ENCODE measurements at regions not wholly inside any gene's neighbourhood (a gene's known extent, or its start where the extent isn't known, plus 50 kb on each side); places are given as distances from the start of the nearest gene placed in this dataset.

DNA sequence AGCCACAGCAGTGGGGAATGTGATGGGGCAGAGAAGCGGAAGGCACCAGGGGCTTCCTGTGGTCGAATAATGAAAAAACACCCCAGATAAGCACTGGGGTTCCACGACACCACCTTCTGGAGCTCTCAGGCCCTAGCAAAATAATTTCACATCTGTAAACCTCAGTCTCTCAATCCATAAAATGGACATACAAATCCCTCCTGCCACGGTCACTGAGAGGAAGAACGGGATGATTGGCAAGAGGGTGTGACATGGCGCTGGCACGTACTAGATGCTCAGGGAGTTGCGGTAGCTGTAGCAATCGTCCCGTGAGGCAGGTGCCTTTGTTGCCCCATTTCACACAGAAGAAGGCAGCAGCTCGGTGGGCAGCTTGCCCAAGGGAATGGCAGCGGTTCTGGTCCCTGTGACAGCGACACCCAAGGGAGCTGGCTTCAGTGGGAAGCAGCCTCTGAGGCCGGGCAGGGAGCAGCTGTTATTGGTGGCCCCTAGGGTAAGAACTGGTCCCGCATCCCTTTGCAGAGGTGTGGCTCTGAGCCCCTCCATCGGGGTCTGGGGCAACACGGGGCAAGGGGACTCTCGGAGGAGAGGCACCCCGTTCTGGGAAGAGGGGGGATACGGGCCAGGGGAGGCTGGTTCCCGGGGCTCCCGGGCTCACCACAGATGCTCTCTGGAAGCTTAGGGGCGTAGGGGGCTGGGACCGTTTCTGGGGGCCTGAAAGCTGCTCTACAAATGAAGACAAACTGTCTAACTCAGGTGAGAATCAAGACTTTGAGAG lies 114.0 kb upstream of the ALDH1A3 start:
- H3K4me1 ChIP-seq (ENCODE audit: control insufficient read depth in 3 of 3, insufficient read depth in 3 of 3, low read length in 3 of 3): peaks cover 3 to 15% (median 5%) of the 10 kb centered on the region in 3 donors
- no peak overlapping the region for H3K9ac ChIP-seq (ENCODE audit: low read depth in 1 of 3, low read length in 3 of 3)
- H3K4me3 ChIP-seq (ENCODE audit: low read length in 3 of 3): no peak overlapping the region
- H3K27ac ChIP-seq (ENCODE audit: low read depth, low read length): no peak overlapping the region
- H3K27me3 ChIP-seq (ENCODE audit: control insufficient read depth in 3 of 3, insufficient read depth in 3 of 3, low read length in 3 of 3): peaks cover 3 to 7% (median 4%) of the 10 kb centered on the region in 3 donors
- H3K36me3 ChIP-seq (ENCODE audit: control insufficient read depth in 3 of 3, insufficient read depth in 3 of 3, low read length in 3 of 3): no peaks in the 10 kb centered on the region
- no peaks in the 10 kb centered on the region for H3K9me3 ChIP-seq (ENCODE audit: control insufficient read depth in 3 of 3, low read length in 3 of 3)

DNA sequence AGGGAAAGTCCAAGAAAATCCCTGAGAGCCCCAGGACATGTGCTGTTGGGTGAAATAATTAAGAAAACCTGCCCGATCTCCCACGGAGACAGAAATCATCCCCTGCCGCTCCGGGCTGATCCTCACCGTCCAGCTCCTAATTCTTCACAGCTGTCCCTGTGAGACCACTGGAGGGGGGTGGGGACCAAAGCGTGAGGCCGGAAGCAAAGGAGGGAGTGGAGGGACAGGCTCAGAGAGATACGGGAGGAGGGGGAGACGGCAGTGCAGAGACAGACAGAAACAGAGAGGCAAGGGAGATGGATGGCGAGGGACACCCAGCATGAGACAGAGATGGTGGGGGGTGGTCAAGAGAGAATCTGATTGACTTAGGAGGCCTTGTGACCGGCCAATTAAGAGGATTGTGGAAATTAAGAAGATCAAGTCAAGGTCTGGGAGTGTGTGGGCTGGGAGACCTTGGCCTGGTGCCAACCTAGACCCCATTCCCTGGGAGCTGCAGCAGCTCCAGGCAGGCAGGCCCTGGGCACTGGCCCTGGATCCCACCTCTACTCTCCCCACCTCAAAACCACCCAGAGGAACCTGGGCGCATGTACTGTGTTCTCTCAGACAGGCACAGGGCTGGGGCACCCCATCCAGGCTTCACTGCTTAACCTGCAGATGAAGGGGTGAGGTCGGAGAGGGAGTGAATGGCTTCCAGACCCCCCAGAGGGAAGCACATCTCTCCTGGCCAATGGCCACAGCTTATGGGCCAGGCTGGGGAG lies 113.2 kb upstream of the ALDH1A3 start:
- no peak overlapping the region for H3K27ac ChIP-seq (ENCODE audit: low read depth, low read length)
- H3K4me3 ChIP-seq (ENCODE audit: low read length in 3 of 3): no peak overlapping the region
- no peaks in the 10 kb centered on the region for H3K36me3 ChIP-seq (ENCODE audit: control insufficient read depth in 3 of 3, insufficient read depth in 3 of 3, low read length in 3 of 3)
- no peaks in the 10 kb centered on the region for H3K9me3 ChIP-seq (ENCODE audit: control insufficient read depth in 3 of 3, low read length in 3 of 3)
- H3K27me3 ChIP-seq (ENCODE audit: control insufficient read depth in 3 of 3, insufficient read depth in 3 of 3, low read length in 3 of 3): peaks cover 3 to 7% (median 4%) of the 10 kb centered on the region in 3 donors
- peaks cover 3 to 15% (median 5%) of the 10 kb centered on the region in 3 donors for H3K4me1 ChIP-seq (ENCODE audit: control insufficient read depth in 3 of 3, insufficient read depth in 3 of 3, low read length in 3 of 3)
- H3K9ac ChIP-seq (ENCODE audit: low read depth in 1 of 3, low read length in 3 of 3): no peak overlapping the region

DNA sequence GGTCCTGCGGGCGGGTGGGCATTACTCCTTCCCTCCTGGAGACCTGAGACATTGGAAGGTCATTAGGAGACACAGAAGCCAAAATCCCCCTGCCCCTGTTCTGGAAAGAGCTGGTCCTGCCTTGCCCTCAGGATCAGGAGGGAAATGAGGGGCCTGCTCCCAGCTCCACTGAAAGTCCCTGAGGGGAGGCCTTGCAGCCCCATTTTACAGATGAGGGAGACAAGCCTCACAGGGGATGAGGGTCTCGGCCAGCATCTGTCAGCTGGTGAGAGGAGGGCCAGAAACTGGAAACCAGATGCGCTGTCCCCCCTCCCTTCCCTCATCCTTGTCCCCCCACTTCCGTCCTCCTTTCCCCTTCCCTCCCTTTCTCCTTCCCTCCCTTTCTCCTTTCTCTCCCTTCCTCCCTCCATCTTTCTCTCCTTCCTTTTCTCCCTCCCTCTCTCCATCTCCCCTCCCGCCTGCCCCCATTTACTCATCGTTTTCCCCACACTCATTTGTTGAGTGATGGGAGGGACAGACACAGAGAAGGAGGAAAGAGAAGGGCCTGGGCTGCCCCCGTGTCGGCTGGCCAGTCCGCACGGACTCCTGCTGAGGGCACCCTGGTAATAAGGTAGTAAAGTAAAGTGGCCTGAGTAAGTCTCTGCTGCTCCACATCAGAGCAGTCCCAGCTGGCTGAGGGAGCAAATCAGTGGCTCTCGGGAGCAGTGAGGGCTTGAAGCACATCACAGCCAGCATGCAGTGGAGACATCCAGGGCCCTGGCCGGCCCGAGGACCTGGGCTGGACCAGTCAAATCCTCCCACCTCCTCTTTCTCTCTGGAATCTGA lies 112.4 kb upstream of the ALDH1A3 start:
- Histone ChIP-seq H3K4me3 (ENCODE audit: low read length in 3 of 3) (no peak overlapping the region), H3K27ac (ENCODE audit: low read depth, low read length) (no peak overlapping the region), H3K4me1 (ENCODE audit: control insufficient read depth in 3 of 3, insufficient read depth in 3 of 3, low read length in 3 of 3) (peaks cover 3 to 15% (median 5%) of the 10 kb centered on the region in 3 donors), H3K9me3 (ENCODE audit: control insufficient read depth in 3 of 3, low read length in 3 of 3) (no peaks in the 10 kb centered on the region), H3K36me3 (ENCODE audit: control insufficient read depth in 3 of 3, insufficient read depth in 3 of 3, low read length in 3 of 3) (no peaks in the 10 kb centered on the region), H3K9ac (ENCODE audit: low read depth in 1 of 3, low read length in 3 of 3) (no peak overlapping the region), H3K27me3 (ENCODE audit: control insufficient read depth in 3 of 3, insufficient read depth in 3 of 3, low read length in 3 of 3) (peaks cover 3 to 7% (median 4%) of the 10 kb centered on the region in 3 donors)

DNA sequence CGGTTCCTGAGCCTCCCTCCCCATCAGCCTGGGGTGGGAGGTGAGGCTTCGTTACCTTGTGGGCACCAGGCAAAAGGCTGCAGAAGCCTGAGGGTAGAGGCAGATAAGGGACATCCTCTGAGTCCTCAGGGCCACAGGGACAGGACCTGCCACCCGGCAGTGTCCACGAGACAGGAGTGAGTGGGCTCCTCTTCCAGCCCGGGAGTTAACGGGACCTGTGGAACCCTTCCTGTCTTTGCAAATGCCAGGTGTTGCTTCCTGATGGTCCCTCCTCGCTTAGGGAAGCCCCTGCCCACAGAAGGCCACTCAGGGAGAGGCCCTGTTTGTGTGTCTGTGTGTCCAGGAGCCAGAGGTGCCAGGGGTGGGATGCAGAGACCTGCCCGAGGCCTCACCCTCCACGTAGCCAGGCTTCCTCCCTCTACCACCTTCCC lies 111.1 kb upstream of the ALDH1A3 start:
- no peak overlapping the region for H3K27ac ChIP-seq (ENCODE audit: low read depth, low read length)
- H3K4me1 ChIP-seq (ENCODE audit: control insufficient read depth in 3 of 3, insufficient read depth in 3 of 3, low read length in 3 of 3): peaks cover 3 to 15% (median 3%) of the 10 kb centered on the region in 3 donors
- no peak overlapping the region for H3K9ac ChIP-seq (ENCODE audit: low read depth in 1 of 3, low read length in 3 of 3)
- no peaks in the 10 kb centered on the region for H3K36me3 ChIP-seq (ENCODE audit: control insufficient read depth in 3 of 3, insufficient read depth in 3 of 3, low read length in 3 of 3)
- H3K4me3 ChIP-seq (ENCODE audit: low read length in 3 of 3): no peak overlapping the region
- no peaks in the 10 kb centered on the region for H3K9me3 ChIP-seq (ENCODE audit: control insufficient read depth in 3 of 3, low read length in 3 of 3)
- H3K27me3 ChIP-seq (ENCODE audit: control insufficient read depth in 3 of 3, insufficient read depth in 3 of 3, low read length in 3 of 3): peaks cover 3 to 7% (median 4%) of the 10 kb centered on the region in 3 donors

DNA sequence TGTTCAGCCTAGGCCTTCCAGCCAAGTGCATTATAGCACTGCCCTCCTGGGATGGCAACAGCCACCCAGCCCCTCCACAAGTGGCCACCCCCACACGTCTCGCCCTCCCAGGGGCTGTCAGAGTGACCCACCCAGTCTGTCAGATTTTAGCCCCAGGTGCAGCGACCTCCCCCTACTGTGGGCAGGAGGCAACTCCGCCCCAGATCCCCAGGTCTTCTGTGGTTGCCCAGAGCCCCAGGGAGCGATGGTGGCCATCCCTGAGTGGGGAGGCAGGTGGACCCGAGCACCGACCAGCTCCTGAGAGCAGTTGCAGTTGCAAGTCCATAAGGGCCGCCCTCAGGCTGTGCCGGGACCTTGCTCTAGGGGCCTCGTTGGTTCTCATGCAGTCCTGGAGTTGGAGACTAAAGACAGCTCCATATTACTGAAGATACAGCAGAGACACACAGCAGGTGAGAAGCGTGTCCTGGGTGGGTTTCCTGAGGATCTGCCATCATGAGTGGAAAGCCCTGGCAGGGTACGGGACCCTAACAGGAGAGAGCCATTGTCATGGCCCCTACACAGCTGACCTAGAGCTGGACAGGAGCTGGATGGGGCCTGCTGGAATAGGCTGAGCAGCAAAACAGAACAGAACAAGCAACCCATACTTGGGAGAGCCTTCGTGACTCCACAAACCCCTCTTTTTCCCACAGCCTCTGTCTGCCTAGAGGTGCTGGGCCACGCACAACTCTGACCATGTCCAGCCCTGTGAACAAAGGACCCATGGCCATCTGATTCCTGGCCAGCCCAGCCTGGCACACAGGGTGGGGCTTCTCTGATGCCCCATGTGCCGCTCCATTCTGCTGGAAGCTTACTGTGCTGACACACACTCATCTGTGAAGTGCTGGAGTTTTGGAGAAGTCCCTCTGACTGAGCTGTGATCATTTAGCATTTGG lies 110.3 kb upstream of the ALDH1A3 start:
- H3K9me3 ChIP-seq (ENCODE audit: control insufficient read depth in 3 of 3, low read length in 3 of 3): no peaks in the 10 kb centered on the region
- no peak overlapping the region for H3K27ac ChIP-seq (ENCODE audit: low read depth, low read length)
- H3K4me3 ChIP-seq (ENCODE audit: low read length in 3 of 3): no peak overlapping the region
- H3K4me1 ChIP-seq (ENCODE audit: control insufficient read depth in 3 of 3, insufficient read depth in 3 of 3, low read length in 3 of 3): peaks cover 3 to 11% (median 3%) of the 10 kb centered on the region in 3 donors
- no peak overlapping the region for H3K9ac ChIP-seq (ENCODE audit: low read depth in 1 of 3, low read length in 3 of 3)
- no peaks in the 10 kb centered on the region for H3K36me3 ChIP-seq (ENCODE audit: control insufficient read depth in 3 of 3, insufficient read depth in 3 of 3, low read length in 3 of 3)
- H3K27me3 ChIP-seq (ENCODE audit: control insufficient read depth in 3 of 3, insufficient read depth in 3 of 3, low read length in 3 of 3): peaks cover 3 to 7% (median 4%) of the 10 kb centered on the region in 3 donors

DNA sequence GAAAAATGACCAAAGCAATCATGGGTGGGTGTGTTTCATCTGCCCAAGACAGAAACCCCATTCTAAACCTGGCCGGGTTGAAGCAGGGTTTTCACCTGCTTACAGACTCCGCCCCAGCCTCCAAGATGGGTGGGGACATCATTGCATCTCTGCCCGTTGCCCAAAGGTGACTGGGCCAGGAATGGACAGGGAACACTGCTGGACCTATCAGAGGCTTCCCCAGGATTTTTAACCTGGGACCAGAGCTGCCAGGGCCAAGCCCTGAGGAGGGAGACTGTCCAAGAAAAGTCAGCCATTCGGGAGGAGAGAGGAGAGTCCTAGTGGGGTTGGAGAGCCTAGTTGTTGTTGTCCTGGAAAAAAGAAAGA lies 109.7 kb upstream of the ALDH1A3 start:
- H3K9me3 ChIP-seq (ENCODE audit: control insufficient read depth in 3 of 3, low read length in 3 of 3): no peaks in the 10 kb centered on the region
- H3K4me1 ChIP-seq (ENCODE audit: control insufficient read depth in 3 of 3, insufficient read depth in 3 of 3, low read length in 3 of 3): peaks cover 1 to 8% (median 2%) of the 10 kb centered on the region in 3 donors
- no peak overlapping the region for H3K27ac ChIP-seq (ENCODE audit: low read depth, low read length)
- peaks cover 3 to 7% (median 4%) of the 10 kb centered on the region in 3 donors for H3K27me3 ChIP-seq (ENCODE audit: control insufficient read depth in 3 of 3, insufficient read depth in 3 of 3, low read length in 3 of 3)
- H3K9ac ChIP-seq (ENCODE audit: low read depth in 1 of 3, low read length in 3 of 3): no peak overlapping the region
- H3K4me3 ChIP-seq (ENCODE audit: low read length in 3 of 3): no peak overlapping the region
- no peaks in the 10 kb centered on the region for H3K36me3 ChIP-seq (ENCODE audit: control insufficient read depth in 3 of 3, insufficient read depth in 3 of 3, low read length in 3 of 3)

DNA sequence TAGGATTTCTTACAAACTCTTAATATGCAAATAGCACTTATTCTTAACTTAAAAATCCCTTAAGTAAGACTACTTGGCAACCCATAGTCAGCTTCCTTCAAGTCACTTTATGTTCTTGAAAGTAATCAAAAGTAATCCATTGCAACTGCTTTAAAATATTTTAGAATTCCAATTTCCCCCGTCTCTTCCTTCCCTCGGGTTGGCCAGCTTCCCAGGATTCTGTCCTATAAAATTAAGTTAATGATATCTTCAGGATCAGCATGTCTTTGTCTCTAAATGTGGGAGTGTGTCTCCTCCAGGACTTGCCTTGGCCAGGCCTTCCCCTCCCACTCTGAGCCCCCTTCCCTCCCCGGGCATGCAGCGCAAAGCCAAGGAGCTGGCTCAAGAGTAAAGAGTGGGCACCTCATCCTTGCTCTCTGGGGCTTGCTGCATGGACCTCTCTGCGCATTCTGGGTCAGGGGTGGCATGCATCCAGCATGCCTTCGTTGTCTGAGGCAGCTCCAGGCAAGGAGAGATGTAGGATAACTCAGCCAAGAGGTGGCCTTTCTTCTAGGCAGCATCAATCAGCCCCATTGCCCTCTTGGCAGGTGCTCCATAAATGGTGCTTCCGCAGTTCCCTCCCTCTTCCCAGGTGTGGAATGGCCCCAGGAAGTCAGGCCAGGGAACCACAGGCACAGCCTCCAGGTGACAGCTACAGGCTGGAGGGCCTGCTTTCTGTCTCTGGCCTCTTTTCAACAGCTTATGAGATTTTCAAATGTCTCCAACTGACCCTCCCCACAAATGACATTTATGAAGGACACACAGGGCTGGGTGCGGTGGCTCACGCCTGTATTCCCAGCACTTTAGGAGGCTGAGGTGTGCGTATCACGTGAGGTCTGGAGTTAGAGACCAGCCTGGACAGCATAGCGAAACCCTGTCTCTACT lies 108.7 kb upstream of the ALDH1A3 start:
- H3K9ac ChIP-seq (ENCODE audit: low read depth in 1 of 3, low read length in 3 of 3): no peak overlapping the region
- H3K9me3 ChIP-seq (ENCODE audit: control insufficient read depth in 3 of 3, low read length in 3 of 3): no peaks in the 10 kb centered on the region
- H3K27me3 ChIP-seq (ENCODE audit: control insufficient read depth in 3 of 3, insufficient read depth in 3 of 3, low read length in 3 of 3): peaks cover 0 to 4% (median 0%) of the 10 kb centered on the region in 3 donors
- no peaks in the 10 kb centered on the region for H3K36me3 ChIP-seq (ENCODE audit: control insufficient read depth in 3 of 3, insufficient read depth in 3 of 3, low read length in 3 of 3)
- no peaks in the 10 kb centered on the region for H3K4me1 ChIP-seq (ENCODE audit: control insufficient read depth in 3 of 3, insufficient read depth in 3 of 3, low read length in 3 of 3)
- no peak overlapping the region for H3K4me3 ChIP-seq (ENCODE audit: low read length in 3 of 3)
- H3K27ac ChIP-seq (ENCODE audit: low read depth, low read length): no peak overlapping the region

DNA sequence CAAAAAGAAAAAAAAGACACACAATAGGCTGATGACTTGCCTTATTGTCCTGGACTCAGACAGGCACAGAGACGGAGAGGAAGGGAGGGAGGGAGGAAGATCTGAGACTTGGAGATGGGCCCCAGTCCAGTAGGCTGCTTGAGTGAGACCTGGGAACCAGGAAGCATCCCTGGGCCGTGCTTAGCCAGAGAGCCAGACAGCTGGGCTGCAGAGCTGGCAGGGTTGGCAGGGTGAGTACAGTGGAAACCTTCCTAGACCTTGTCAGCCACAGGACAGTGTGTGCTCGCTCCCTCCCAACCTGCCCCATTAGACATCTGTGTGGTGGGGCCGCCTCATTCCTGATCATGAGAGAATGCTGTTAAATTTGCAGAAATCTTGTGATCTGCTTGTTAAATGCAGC lies 107.9 kb upstream of the ALDH1A3 start:
- Histone ChIP-seq H3K36me3 (ENCODE audit: control insufficient read depth in 3 of 3, insufficient read depth in 3 of 3, low read length in 3 of 3) (no peaks in the 10 kb centered on the region), H3K9ac (ENCODE audit: low read depth in 1 of 3, low read length in 3 of 3) (no peak overlapping the region), H3K4me3 (ENCODE audit: low read length in 3 of 3) (no peak overlapping the region), H3K27ac (ENCODE audit: low read depth, low read length) (no peak overlapping the region), H3K4me1 (ENCODE audit: control insufficient read depth in 3 of 3, insufficient read depth in 3 of 3, low read length in 3 of 3) (no peaks in the 10 kb centered on the region), H3K9me3 (ENCODE audit: control insufficient read depth in 3 of 3, low read length in 3 of 3) (no peaks in the 10 kb centered on the region), H3K27me3 (ENCODE audit: control insufficient read depth in 3 of 3, insufficient read depth in 3 of 3, low read length in 3 of 3) (no peaks in the 10 kb centered on the region)
